Tibial nerve (tissue), 4 donors: ENCODE measurements at regions not wholly inside any gene's neighbourhood (a gene's known extent, or its start where the extent isn't known, plus 50 kb on each side); places are given as distances from the start of the nearest gene placed in this dataset.

ENCODE experiments used
- DNase-seq, 2 donors: peaks; one replicate each; pipeline ENCODE4 v3.0.0-alpha.2; 2019; ENCODE audit warnings: low spot score in 2 of 2
- H3K27ac ChIP-seq, 4 donors: fragments of 200-600 bp; sonication (generic) in 3 of 4; one replicate each; pipeline ENCODE4 v1.5.1; 2017 to 2019; ENCODE audit warnings: mild to moderate bottlenecking in 1 of 4
- H3K27me3 ChIP-seq, 2 donors: fragments of 200-600 bp; sonication (generic) in 1 of 2; one replicate each; pipeline versions ENCODE4 v1.5.1 to v1.6.0; 2017 to 2019
- H3K36me3 ChIP-seq, 3 donors: fragments of 200-600 bp; sonication (generic); one replicate each; pipeline ENCODE4 v1.5.1; 2018 to 2019
- H3K4me1 ChIP-seq, 4 donors: fragments of 200-600 bp; sonication (generic) in 3 of 4; one replicate each; pipeline ENCODE4 v1.5.1; 2017 to 2019
- H3K4me3 ChIP-seq, 4 donors: fragments of 200-600 bp; sonication (generic) in 3 of 4; one replicate each; pipeline ENCODE4 v1.5.1; 2017 to 2019; ENCODE audit warnings: mild to moderate bottlenecking in 1 of 4, moderate library complexity in 1 of 4
- H3K9me3 ChIP-seq, 4 donors: fragments of 200-600 bp; sonication (generic) in 3 of 4; one replicate each; pipeline ENCODE4 v1.5.1; 2017 to 2019
- EP300 ChIP-seq, 2 donors: sonication (generic); formaldehyde crosslinking; IDR thresholded peaks; one replicate each; pipeline ENCODE4 v1.6.1; 2017; ENCODE audit warnings: antibody characterized with exemption in 2 of 2, mild to moderate bottlenecking in 1 of 2
- POLR2A ChIP-seq, 2 donors: fragments of 450-650 bp; IDR thresholded peaks; one replicate each; pipeline ENCODE4 v1.6.1; 2017; ENCODE audit warnings: antibody characterized with exemption in 2 of 2, mild to moderate bottlenecking in 2 of 2, moderate library complexity in 2 of 2
- WGBS, 2 donors: methylation state at CpG; one replicate each; pipeline ENCODE4 v1.1.5; 2018; 5-methylcytosine and 5-hydroxymethylcytosine counted together
- TF ChIP-seq, protein P1 (sequence below), 5 experiments: fragments of 200-600 bp in 3 of 5; fragments of 450-650 bp in 2 of 5; sonication (generic) in 3 of 5; IDR thresholded peaks; one replicate each; pipeline ENCODE4 v1.5.1; 2016 to 2019; ENCODE audit warnings: antibody characterized with exemption in 5 of 5, mild to moderate bottlenecking in 3 of 5, moderate library complexity in 2 of 5

DNA sequence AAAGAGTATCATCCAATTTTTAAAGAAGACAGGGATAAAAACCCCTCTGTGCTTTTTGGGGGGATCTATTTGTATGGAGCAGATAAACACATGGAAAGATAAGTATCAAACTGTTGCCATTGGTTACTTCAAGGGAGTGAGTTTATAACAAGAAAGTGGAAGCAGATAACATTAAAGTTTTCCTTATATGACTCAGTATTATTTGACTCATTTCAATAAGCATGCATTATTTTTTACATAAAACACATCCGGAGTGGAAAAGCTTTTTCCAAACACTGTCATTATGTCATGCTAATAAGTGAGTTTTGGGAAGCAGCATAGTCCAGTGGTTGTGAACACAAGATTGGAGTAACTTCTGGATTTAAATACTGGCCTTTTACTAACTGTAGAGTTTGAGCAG lies 452.2 kb downstream of the LTN1 start:
- Histone ChIP-seq H3K36me3 (no peaks in the 10 kb centered on the region), H3K4me1 (no peaks in the 10 kb centered on the region), H3K27ac (no peak overlapping the region), H3K27me3 (no peaks in the 10 kb centered on the region), H3K4me3 (no peak overlapping the region), H3K9me3 (no peaks in the 10 kb centered on the region)
- no peak for DNase-seq
- WGBS, 2 donors: 61 to 76% methylated on average over 1 of the region's 1 CpG
- no peak for TF ChIP-seq EP300 (IDR thresholded peaks at IDR 0.05)
- TF ChIP-seq, protein P1, sequence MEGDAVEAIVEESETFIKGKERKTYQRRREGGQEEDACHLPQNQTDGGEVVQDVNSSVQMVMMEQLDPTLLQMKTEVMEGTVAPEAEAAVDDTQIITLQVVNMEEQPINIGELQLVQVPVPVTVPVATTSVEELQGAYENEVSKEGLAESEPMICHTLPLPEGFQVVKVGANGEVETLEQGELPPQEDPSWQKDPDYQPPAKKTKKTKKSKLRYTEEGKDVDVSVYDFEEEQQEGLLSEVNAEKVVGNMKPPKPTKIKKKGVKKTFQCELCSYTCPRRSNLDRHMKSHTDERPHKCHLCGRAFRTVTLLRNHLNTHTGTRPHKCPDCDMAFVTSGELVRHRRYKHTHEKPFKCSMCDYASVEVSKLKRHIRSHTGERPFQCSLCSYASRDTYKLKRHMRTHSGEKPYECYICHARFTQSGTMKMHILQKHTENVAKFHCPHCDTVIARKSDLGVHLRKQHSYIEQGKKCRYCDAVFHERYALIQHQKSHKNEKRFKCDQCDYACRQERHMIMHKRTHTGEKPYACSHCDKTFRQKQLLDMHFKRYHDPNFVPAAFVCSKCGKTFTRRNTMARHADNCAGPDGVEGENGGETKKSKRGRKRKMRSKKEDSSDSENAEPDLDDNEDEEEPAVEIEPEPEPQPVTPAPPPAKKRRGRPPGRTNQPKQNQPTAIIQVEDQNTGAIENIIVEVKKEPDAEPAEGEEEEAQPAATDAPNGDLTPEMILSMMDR (IDR thresholded peaks at IDR 0.05): no peak
- no peak for TF ChIP-seq POLR2A (IDR thresholded peaks at IDR 0.05)

DNA sequence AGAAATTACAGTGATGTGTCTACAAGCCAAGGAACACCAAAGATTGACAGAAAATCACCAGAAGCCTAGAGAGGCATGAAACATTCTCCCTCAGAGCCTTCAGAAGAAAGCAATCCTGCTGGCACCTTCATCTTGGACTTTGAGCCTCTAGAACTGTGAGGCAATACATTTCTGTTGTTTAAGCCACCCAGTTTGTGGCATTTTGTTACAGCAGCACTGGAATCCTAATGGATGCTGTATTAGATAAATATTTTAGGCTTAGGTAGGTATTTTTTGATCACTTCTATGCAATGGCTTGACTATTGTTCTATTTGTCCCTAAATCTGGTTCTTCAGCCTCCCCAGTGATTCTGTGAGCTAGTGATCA lies 453.1 kb downstream of the LTN1 start:
- TF ChIP-seq, protein P1 (IDR thresholded peaks at IDR 0.05): no peak
- H3K4me3 ChIP-seq: no peak overlapping the region
- no peaks in the 10 kb centered on the region for H3K4me1 ChIP-seq
- no peaks in the 10 kb centered on the region for H3K9me3 ChIP-seq
- no peaks in the 10 kb centered on the region for H3K36me3 ChIP-seq
- H3K27ac ChIP-seq: no peak overlapping the region
- no peak for DNase-seq
- H3K27me3 ChIP-seq: no peaks in the 10 kb centered on the region

DNA sequence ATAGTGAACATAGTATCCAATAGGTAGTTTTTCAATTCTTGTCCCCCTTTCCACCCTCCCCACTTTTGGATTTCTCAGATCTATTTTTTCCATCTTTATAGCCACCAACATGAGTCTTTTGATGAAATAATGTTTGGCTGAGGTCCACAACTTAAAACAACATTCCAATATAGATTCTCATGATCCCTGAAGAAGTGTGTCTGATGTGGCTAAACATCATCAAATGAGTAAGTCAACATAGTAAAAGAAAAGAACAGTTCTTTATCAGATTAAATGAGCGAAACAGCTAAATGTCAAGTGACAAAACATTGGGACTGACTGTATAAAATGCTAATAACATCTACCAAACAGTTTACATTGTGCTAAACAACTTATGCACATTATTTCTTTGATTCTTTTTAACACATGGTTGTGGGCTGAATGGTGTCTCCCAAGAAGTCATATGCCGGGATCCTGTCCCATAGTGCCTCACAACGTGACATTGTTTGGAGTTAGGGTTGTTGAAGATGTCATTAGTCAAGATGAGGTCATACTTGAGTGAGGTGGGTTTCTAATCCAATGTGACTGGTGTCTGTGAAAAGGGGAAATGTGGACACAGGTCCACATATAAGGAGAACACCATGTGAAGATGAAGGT lies 453.6 kb downstream of the LTN1 start:
- TF ChIP-seq EP300 (IDR thresholded peaks at IDR 0.05): no peak
- TF ChIP-seq POLR2A (IDR thresholded peaks at IDR 0.05): no peak
- TF ChIP-seq, protein P1 (IDR thresholded peaks at IDR 0.05): no peak
- Histone ChIP-seq H3K36me3 (no peaks in the 10 kb centered on the region), H3K27ac (no peak overlapping the region), H3K27me3 (no peaks in the 10 kb centered on the region), H3K9me3 (no peaks in the 10 kb centered on the region), H3K4me1 (no peaks in the 10 kb centered on the region), H3K4me3 (no peak overlapping the region)
- 69 to 74% methylated on average over 3 of the region's 3 CpGs for WGBS, 2 donors
- DNase-seq: no peak

DNA sequence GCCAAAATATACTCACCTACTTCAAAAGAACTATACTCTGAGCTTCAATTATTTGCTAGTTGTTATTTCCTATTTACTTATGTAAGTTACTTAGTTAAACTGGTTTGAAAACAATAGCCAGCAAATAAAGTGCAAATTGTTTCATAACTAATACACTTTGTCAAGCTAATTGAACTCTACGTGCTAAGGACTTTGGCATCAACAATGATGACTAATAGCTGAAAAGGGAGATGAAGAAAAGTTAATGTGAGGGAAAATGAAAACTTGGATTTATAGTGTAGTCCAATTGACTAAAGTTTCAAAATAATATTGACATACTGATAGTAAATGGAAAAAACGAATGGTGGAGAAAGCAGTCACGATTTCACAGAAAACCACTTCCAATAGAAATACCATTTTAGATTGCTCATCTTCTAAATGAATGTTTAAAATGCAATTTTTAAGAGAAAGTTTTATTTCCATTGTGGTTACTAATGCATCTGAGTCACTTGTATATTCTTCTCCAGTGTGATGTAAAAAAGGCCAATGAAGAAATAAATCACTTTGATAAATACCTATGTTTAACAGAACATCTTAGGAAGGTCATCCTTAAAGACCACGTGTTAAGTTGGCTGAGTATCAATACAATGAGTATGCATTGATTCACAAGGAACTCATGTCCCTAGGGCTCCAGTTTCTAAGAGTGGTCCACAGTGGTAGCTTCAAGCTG lies 455.2 kb downstream of the LTN1 start:
- Histone ChIP-seq H3K27ac (no peak overlapping the region), H3K9me3 (no peaks in the 10 kb centered on the region), H3K27me3 (no peaks in the 10 kb centered on the region), H3K4me1 (no peaks in the 10 kb centered on the region), H3K36me3 (no peaks in the 10 kb centered on the region), H3K4me3 (no peak overlapping the region)
- TF ChIP-seq, protein P1 (IDR thresholded peaks at IDR 0.05): no peak
- TF ChIP-seq POLR2A (IDR thresholded peaks at IDR 0.05) (no peak), EP300 (IDR thresholded peaks at IDR 0.05) (no peak)
- WGBS, 2 donors: 71 to 74% methylated on average over 4 of the region's 4 CpGs
- no peak for DNase-seq

DNA sequence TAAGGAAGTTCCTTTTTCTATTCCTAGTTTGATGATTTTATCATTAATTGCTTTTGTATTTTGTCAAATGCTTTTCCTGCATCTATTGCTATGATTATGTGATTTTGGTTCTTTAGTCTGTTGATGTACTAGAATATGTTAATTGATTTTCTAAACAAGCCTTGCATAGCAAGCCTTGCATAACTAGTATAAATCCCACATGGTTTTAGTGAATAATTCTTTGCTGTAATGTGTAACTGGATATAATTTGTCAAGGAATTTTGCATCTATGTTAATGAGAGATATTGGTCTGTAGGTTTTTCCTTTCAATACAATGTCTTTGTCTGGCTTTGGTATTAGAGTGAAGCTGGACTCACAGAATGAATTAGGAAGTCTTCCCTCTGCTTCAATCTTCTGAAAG lies 460.2 kb downstream of the LTN1 start:
- no peaks in the 10 kb centered on the region for H3K4me1 ChIP-seq
- no peak overlapping the region for H3K4me3 ChIP-seq
- no peak overlapping the region for H3K27ac ChIP-seq
- DNase-seq: no peak
- H3K9me3 ChIP-seq: no peaks in the 10 kb centered on the region
- TF ChIP-seq, protein P1 (IDR thresholded peaks at IDR 0.05): no peak
- TF ChIP-seq POLR2A (IDR thresholded peaks at IDR 0.05): no peak
- TF ChIP-seq EP300 (IDR thresholded peaks at IDR 0.05): no peak
- H3K36me3 ChIP-seq: no peaks in the 10 kb centered on the region
- no peaks in the 10 kb centered on the region for H3K27me3 ChIP-seq
